Coronary artery (tissue), 2 donors: ENCODE measurements at regions not wholly inside any gene's neighbourhood (a gene's known extent, or its start where the extent isn't known, plus 50 kb on each side); places are given as distances from the start of the nearest gene placed in this dataset.

Source experiments
- DNase-seq: peaks from one replicate; pipeline ENCODE4 v3.0.0-alpha.2; 2017; ENCODE audit warnings: low spot score
- H3K27ac ChIP-seq, 2 donors: fragments of 200-600 bp; sonication (generic); one replicate each; pipeline ENCODE4 v1.5.1; 2016 to 2019
- H3K4me3 ChIP-seq: fragments of 200-600 bp; sonication (generic); 2 replicates; pipeline ENCODE4 v1.5.1; 2016; ENCODE audit warnings: mild to moderate bottlenecking, moderate library complexity
- CTCF ChIP-seq: fragments of 200-600 bp; sonication (generic); IDR thresholded peaks from one replicate; pipeline ENCODE4 v1.5.1; 2019; ENCODE audit warnings: antibody characterized with exemption

GRCh38 chr1:30248373-30248772 lies 475.0 kb downstream of the MATN1 start:
- Histone ChIP-seq H3K27ac (no peak overlapping the region), H3K4me3 (no peak overlapping the region)
- no peak for DNase-seq
- no peak for TF ChIP-seq CTCF

DNA sequence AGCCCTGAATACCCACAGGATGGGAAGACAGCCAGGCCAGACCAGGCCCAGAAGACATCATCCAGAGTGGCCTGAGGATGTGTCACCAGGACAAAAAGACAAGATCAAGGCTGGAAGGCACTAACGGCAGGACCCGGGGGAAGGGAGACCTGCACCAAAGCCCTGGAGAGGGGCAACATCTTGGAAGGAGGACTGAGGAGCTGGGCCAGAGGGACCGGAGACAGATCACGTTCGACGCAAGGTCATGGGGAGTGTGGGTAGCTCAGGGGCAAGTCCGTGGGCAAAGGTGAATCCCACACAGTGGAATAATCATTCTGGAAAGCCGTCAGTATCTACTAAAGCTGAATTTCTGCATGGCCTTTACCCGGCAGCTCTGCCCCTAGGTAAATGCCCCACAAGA lies 478.6 kb downstream of the MATN1 start:
- no peak overlapping the region for H3K27ac ChIP-seq
- no peak for DNase-seq
- no peak overlapping the region for H3K4me3 ChIP-seq
- TF ChIP-seq CTCF = no peak

DNA sequence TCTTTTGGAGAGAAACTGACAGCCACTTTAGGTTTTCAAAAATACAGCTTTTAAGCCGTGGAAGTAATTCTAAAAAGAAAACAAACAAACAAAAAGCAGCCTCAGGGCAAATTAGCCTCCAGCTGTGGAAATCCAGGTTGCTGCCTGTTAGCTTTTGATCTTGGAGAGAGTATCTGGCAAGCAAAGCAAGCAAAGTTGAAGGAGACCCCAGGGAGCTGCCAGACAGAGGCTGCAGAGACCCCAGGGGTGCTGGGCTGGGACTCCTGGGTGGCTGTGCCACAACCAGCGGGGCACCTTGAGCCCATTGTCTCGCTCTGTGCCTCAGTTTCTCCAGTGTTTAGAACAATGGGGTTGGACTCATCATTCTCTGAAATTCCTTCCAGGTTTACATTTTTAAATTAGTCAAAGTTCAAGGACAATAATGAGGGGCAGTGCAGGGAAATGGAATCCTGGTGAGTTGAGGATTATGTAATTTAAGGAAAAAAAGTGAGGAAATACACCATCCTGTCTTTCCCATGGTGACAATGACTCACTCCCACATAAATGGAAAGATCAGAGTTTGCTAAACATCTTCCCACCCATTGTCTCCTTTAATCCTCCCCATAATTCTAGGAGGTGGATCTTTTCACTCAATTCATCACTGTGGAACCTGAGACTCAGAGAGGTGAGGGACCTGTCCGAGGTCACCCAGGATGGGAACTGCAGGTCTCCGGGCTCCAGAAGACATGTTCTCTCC lies 480.5 kb downstream of the MATN1 start:
- DNase-seq = no peak
- H3K27ac ChIP-seq = no peak overlapping the region

GRCh38 chr1:30242168-30242567 lies 481.2 kb downstream of the MATN1 start:
- no peak for TF ChIP-seq CTCF
- Histone ChIP-seq H3K27ac (no peak overlapping the region), H3K4me3 (no peak overlapping the region)
- DNase-seq = no peak

More for the DNA sequence above, 480.5 kb downstream of the MATN1 start:
- no peak overlapping the region for H3K4me3 ChIP-seq
- TF ChIP-seq CTCF = no peak

- no peak overlapping the region for H3K27ac ChIP-seq
- TF ChIP-seq CTCF = no peak
- H3K4me3 ChIP-seq = no peak overlapping the region
- no peak for DNase-seq
Observed at GRCh38 chr1:30241681-30242080, 481.7 kb downstream of the MATN1 start.

DNA sequence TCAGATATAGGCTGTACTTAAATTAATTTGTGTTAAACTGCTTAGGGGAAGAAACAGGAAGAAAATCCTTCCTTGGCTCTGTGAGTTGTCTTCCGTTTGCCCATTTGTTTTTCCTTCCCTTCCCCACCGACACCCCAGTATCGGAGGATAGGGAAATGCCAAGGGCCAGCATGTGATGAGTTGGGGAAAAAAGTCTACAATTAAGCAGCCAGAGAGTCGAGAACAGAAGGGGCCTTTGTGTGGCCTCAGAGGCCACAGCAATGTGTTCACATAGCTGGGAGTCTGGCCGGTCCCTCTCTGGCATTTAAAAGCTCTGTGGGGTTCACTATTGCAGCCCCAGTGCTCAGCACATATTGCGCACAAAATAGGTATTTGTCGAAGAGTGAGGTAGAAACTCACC lies 489.3 kb downstream of the MATN1 start:
- no peak overlapping the region for H3K4me3 ChIP-seq
- no peak overlapping the region for H3K27ac ChIP-seq
- DNase-seq = no peak
- no peak for TF ChIP-seq CTCF

DNA sequence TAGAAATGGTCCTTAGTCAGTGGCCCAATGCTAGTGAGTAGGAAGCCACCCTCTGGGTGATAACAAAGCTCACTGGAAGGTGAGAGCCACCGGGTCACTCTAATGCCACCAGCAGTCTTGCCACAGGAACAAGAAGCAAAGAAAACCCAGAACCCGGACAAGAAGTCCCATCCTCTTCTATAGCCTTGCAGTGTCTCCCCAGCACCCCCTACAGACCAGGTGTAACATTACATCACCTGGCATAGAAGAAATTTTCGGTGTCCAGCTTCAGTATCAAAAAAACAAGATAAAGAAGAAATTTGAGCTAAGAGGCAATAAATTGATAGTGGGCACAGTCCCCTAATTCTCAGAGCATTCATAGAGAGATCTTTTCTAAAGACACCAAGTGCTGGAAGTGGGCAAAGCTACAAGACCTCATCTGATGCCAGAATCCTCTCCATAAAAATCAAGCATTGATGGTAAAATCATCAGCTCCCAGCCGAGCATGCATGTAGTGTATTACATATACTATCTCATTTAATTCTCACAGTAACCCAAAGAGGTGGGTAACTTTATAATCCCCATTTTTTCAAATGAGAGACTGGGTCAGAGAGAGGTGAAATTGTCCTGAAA lies 491.0 kb downstream of the MATN1 start:
- TF ChIP-seq CTCF = no peak
- no peak for DNase-seq
- no peak overlapping the region for H3K4me3 ChIP-seq
- H3K27ac ChIP-seq = no peak overlapping the region
